Small intestine (tissue), 7 donors: ENCODE measurements at regions not wholly inside any gene's neighbourhood (a gene's known extent, or its start where the extent isn't known, plus 50 kb on each side); places are given as distances from the start of the nearest gene placed in this dataset.

Source experiments
- DNase-seq, 2 donors: peaks; one replicate each; pipeline versions ENCODE4 v3.0.0 to v3.0.0-alpha.2; 2013
- FAIRE-seq: peaks from 2 replicates; lab custom pipeline; 2012; peaks lifted over from hg19 to GRCh38; lab: Jason Lieb, UNC
- H3K27ac ChIP-seq, 3 donors: one replicate each; pipeline ENCODE4 v1.5.1; 2013; ENCODE audit warnings: low read length in 2 of 3, mild to moderate bottlenecking in 2 of 3, control low read depth in 1 of 3, inconsistent platforms in 1 of 3, low read depth in 1 of 3, moderate library complexity in 1 of 3
- H3K27me3 ChIP-seq, 3 donors: one replicate each; pipeline ENCODE4 v1.6.1; 2013; ENCODE audit warnings: low read length in 3 of 3, inconsistent platforms in 1 of 3; ENCODE audit not compliant: control insufficient read depth in 3 of 3, insufficient read depth in 3 of 3
- H3K36me3 ChIP-seq, 3 donors: one replicate each; pipeline ENCODE4 v1.6.1; 2013; ENCODE audit warnings: low read length in 3 of 3, inconsistent platforms in 1 of 3, low read depth in 1 of 3, mild to moderate bottlenecking in 1 of 3, moderate library complexity in 1 of 3; ENCODE audit not compliant: control insufficient read depth in 3 of 3, insufficient read depth in 2 of 3
- H3K4me1 ChIP-seq, 3 donors: one replicate each; pipeline ENCODE4 v1.6.1; 2013; ENCODE audit warnings: low read length in 2 of 3, inconsistent platforms in 1 of 3, low read depth in 1 of 3, mild to moderate bottlenecking in 1 of 3, moderate library complexity in 1 of 3; ENCODE audit not compliant: control insufficient read depth in 3 of 3, insufficient read depth in 2 of 3
- H3K4me3 ChIP-seq, 3 donors: one replicate each; pipeline ENCODE4 v1.5.1; 2013; ENCODE audit warnings: low read length in 3 of 3, control low read depth in 1 of 3, inconsistent platforms in 1 of 3, low read depth in 1 of 3, mild to moderate bottlenecking in 1 of 3, moderate library complexity in 1 of 3
- H3K9me3 ChIP-seq, 2 donors: one replicate each; pipeline ENCODE4 v1.6.1; 2013; ENCODE audit warnings: low read depth in 1 of 2, low read length in 1 of 2; ENCODE audit not compliant: control insufficient read depth in 2 of 2, insufficient read depth in 1 of 2
- WGBS, 3 donors: extraction: QIAGEN DNeasy Blood & Tissue Kit; methylation state at CpG; one replicate each; pipeline ENCODE4 v1.1.7; 2013; 5-methylcytosine and 5-hydroxymethylcytosine counted together
- donor health status: healthy with polysubstance abuse.
- donor health status: control.
- donor health status: control.
- donor health status: Bipolar disorder and iron deficiency.
- donor health status: healthy.

DNA sequence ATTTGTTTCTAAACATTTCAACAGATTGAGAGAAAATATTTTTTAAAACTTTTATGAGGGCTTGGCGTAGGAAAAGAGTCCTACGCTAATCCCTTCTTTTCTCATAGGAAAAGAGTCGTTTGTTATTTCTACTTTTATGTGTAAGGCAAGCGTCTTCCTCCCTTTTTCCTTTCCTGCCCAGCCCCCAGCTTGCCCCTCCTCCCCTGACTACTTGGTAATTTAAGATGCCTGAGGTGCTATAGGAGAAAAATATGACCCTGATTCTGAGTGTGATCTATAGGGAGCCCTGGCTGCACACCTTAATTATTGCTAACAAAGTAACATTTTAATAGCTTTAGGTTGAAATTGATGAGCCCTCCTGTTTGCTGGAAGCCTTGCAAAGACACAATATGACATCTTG lies 373.6 kb downstream of the PBX1 start:
- DNase-seq: no peak
- no peak overlapping the region for H3K4me3 ChIP-seq
- no peaks in the 10 kb centered on the region for H3K36me3 ChIP-seq
- no peaks in the 10 kb centered on the region for H3K4me1 ChIP-seq
- WGBS, 3 donors: 54 to 58% (median 56%) methylated on average over 4 of the region's 4 CpGs
- FAIRE-seq: no peak
- peaks cover 0 to 3% (median 0%) of the 10 kb centered on the region in 3 donors for H3K27me3 ChIP-seq
- H3K27ac ChIP-seq: no peak overlapping the region
- no peaks in the 10 kb centered on the region for H3K9me3 ChIP-seq

GRCh38 chr1:164930833-164931232 lies 371.8 kb downstream of the PBX1 start:
- no peak for FAIRE-seq
- DNase-seq: no peak
- 24 to 58% (median 38%) methylated on average over 1 of the region's 1 CpG for WGBS, 3 donors
- Histone ChIP-seq H3K27ac (no peak overlapping the region), H3K36me3 (no peaks in the 10 kb centered on the region), H3K4me1 (no peaks in the 10 kb centered on the region), H3K27me3 (peaks cover 0 to 3% (median 0%) of the 10 kb centered on the region in 3 donors), H3K9me3 (no peaks in the 10 kb centered on the region), H3K4me3 (no peak overlapping the region)

DNA sequence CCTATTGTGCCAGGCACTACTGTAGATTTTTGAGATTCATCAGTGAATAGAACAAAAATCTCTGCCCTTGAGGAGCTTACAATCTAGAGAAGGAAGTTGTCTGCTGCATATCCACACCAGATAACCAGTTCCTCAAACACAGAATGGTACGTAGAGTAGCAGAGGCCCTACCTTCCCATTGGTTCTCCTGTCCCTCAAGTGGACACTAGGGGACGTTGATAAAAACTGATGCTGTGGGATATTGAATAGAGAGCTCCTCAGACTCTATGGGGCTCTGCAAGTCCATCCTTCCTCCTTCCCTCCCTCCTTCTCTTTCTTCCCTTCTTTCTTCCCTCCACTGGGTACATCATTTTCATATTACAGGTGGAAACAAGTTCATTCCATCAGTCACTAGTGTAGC lies 371.3 kb downstream of the PBX1 start:
- no peak overlapping the region for H3K4me3 ChIP-seq
- H3K36me3 ChIP-seq: no peaks in the 10 kb centered on the region
- H3K27ac ChIP-seq: no peak overlapping the region
- FAIRE-seq (no peak), DNase-seq (no peak)
- H3K9me3 ChIP-seq: no peaks in the 10 kb centered on the region
- H3K4me1 ChIP-seq: no peaks in the 10 kb centered on the region
- H3K27me3 ChIP-seq: peaks cover 0 to 3% (median 0%) of the 10 kb centered on the region in 3 donors
- WGBS, 3 donors: 58 to 87% (median 72%) methylated on average over 2 of the region's 2 CpGs

GRCh38 chr1:164928232-164928812 lies 369.3 kb downstream of the PBX1 start:
- Histone ChIP-seq H3K27ac (no peak overlapping the region), H3K4me3 (no peak overlapping the region)
- DNase-seq: no peak

DNA sequence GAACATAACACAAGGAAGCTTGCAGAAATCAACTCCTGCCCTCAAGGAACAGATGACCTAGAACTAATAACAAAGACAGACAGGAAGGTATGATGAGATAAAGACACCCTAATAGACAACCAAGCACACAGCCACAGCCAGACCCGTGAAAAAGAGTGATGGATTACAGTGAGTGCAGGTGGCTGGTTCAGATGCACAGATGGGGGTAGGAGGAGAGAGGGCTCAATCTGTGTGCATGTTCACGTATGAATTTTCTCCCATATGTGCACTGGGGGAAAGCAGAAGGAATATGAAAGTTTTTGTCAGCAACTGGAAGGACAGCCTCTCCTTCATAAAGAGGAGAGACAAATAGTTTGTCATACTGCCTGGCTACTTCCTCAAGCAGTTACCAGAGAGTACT lies 367.1 kb downstream of the PBX1 start:
- Histone ChIP-seq H3K4me3 (no peak overlapping the region), H3K9me3 (no peaks in the 10 kb centered on the region), H3K27me3 (no peaks in the 10 kb centered on the region), H3K27ac (no peak overlapping the region), H3K4me1 (no peaks in the 10 kb centered on the region), H3K36me3 (no peaks in the 10 kb centered on the region)
- WGBS, 3 donors: 46 to 70% (median 63%) methylated on average over 2 of the region's 2 CpGs
- FAIRE-seq (no peak), DNase-seq (no peak)

More at GRCh38 chr1:164928232-164928812, 369.3 kb downstream of the PBX1 start:
- Histone ChIP-seq H3K27me3 (no peaks in the 10 kb centered on the region), H3K4me1 (no peaks in the 10 kb centered on the region), H3K36me3 (no peaks in the 10 kb centered on the region), H3K9me3 (no peaks in the 10 kb centered on the region)
- 58 to 68% (median 68%) methylated on average over 6 of the region's 6 CpGs for WGBS, 3 donors
- no peak for FAIRE-seq

- DNase-seq (no peak), FAIRE-seq (no peak)
- Histone ChIP-seq H3K9me3 (no peaks in the 10 kb centered on the region), H3K27me3 (no peaks in the 10 kb centered on the region), H3K36me3 (no peaks in the 10 kb centered on the region), H3K4me1 (no peaks in the 10 kb centered on the region), H3K4me3 (no peak overlapping the region), H3K27ac (no peak overlapping the region)
These were observed 363.6 kb downstream of the PBX1 start for GRCh38 chr1:164922585-164922984.

- Histone ChIP-seq H3K27ac (no peak overlapping the region), H3K4me1 (no peaks in the 10 kb centered on the region), H3K9me3 (no peaks in the 10 kb centered on the region), H3K36me3 (no peaks in the 10 kb centered on the region), H3K27me3 (no peaks in the 10 kb centered on the region), H3K4me3 (no peak overlapping the region)
- FAIRE-seq (no peak), DNase-seq (no peak)
- WGBS, 3 donors: 75 to 82% (median 80%) methylated on average over 5 of the region's 5 CpGs
These were observed 362.5 kb downstream of the PBX1 start for GRCh38 chr1:164921493-164921892.

DNA sequence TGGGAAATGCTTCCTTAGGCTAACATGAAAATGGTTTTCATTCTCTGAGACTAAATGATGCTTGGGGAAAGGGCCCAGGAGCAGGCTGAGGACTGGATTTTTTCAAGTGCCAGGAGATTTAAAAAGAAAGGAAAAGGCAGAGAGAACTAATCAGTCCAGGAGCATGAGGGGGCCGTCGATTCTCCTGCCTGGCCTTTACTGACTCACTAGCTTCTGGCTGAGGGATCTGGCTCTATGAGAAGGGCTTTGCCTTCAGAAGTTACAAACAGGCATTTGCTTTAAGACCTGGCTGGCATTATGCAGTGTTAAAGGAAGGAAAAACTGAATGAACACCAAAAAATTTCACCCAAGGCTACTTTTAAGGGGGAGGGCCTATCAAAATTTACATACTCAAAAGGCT lies 359.2 kb downstream of the PBX1 start:
- DNase-seq: no peak
- Histone ChIP-seq H3K27me3 (no peaks in the 10 kb centered on the region), H3K4me3 (no peak overlapping the region), H3K4me1 (no peaks in the 10 kb centered on the region), H3K36me3 (no peaks in the 10 kb centered on the region), H3K9me3 (no peaks in the 10 kb centered on the region), H3K27ac (no peak overlapping the region)
- FAIRE-seq: no peak
- 61 to 82% (median 75%) methylated on average over 2 of the region's 2 CpGs for WGBS, 3 donors

- Histone ChIP-seq H3K27me3 (no peaks in the 10 kb centered on the region), H3K9me3 (no peaks in the 10 kb centered on the region), H3K4me1 (no peaks in the 10 kb centered on the region), H3K36me3 (no peaks in the 10 kb centered on the region), H3K4me3 (no peak overlapping the region), H3K27ac (no peak overlapping the region)
- 7 to 26% (median 13%) methylated on average over 1 of the region's 1 CpG for WGBS, 3 donors
- FAIRE-seq: no peak
- peak; percentile 25 to 53 for DNase-seq
These were observed 355.2 kb downstream of the PBX1 start for GRCh38 chr1:164914208-164914607.
